Esophagus squamous epithelium (tissue), 4 donors: ENCODE measurements at regions not wholly inside any gene's neighbourhood (a gene's known extent, or its start where the extent isn't known, plus 50 kb on each side); places are given as distances from the start of the nearest gene placed in this dataset.

ENCODE experiments used
- CTCF ChIP-seq, 6 experiments: fragments of 450-650 bp in 4 of 6; fragments of 200-600 bp in 2 of 6; sonication (generic) in 2 of 6; IDR thresholded peaks; one replicate each; pipeline ENCODE4 v1.5.1; 2016 to 2019; ENCODE audit warnings: antibody characterized with exemption in 6 of 6, mild to moderate bottlenecking in 4 of 6, moderate library complexity in 4 of 6
- POLR2A ChIP-seq, 4 donors: fragments of 450-650 bp; IDR thresholded peaks; one replicate each; pipeline ENCODE4 v1.6.1; 2017; ENCODE audit warnings: antibody characterized with exemption in 4 of 4, mild to moderate bottlenecking in 4 of 4, moderate library complexity in 3 of 4

- no peak for TF ChIP-seq CTCF (IDR thresholded peaks at IDR 0.05)
- no peak for TF ChIP-seq POLR2A (IDR thresholded peaks at IDR 0.05)
Observed at GRCh38 chr5:110201791-110202190, 512.1 kb downstream of the MAN2A1 start.
